SK-N-SH (cell line): ENCODE measurements at regions not wholly inside any gene's neighbourhood (a gene's known extent, or its start where the extent isn't known, plus 50 kb on each side); places are given as distances from the start of the nearest gene placed in this dataset.

Source experiments
- CTCF ChIA-PET: fragments of 300-600, 350-600 bp; formaldehyde crosslinking; extraction: SDS; loops from one replicate; lab custom pipeline; 2021; lab: Yijun Ruan, JAX
- POLR2A ChIA-PET: fragments of 350-600 bp; sonication (Branson Sonifier 250); formaldehyde crosslinking; extraction: SDS; loops from one replicate; lab custom pipeline; 2020; ENCODE audit warnings: antibody characterized with exemption, inconsistent platforms; lab: Yijun Ruan, JAX
- DNase-seq: peaks from one replicate; pipeline ENCODE4 v3.0.0; 2012
- H2AFZ ChIP-seq: fragments of 200-600 bp; sonication (generic); 2 replicates; pipeline ENCODE4 v1.8.1; 2016; ENCODE audit warnings: antibody characterized with exemption, mild to moderate bottlenecking, low read depth
- H3F3A ChIP-seq: fragments of 200-600 bp; sonication (generic); replicated peaks from 2 replicates; pipeline ENCODE3; 2016; ENCODE audit warnings: antibody characterized with exemption, mild to moderate bottlenecking; ENCODE audit not compliant: insufficient read depth
- H3K27ac ChIP-seq, 2 experiments: fragments of 200-500 bp in 1 of 2; fragments of 200-600 bp in 1 of 2; sonication (Bioruptor generic) in 1 of 2; sonication (generic), shearing (Covaris generic) in 1 of 2; 2 replicates each; pipeline versions ENCODE4 v1.5.1 to v1.6.1; 2014 to 2016; ENCODE audit warnings: low read depth in 2 of 2, inconsistent platforms in 1 of 2, low read length in 1 of 2, mild to moderate bottlenecking in 1 of 2, mixed read lengths in 1 of 2
- H3K27me3 ChIP-seq: fragments of 200-600 bp; sonication (generic), shearing (Covaris generic); 2 replicates; pipeline ENCODE4 v1.6.1; 2016; ENCODE audit warnings: mixed run types; ENCODE audit not compliant: insufficient read depth
- H3K36me3 ChIP-seq, 2 experiments: fragments of 200-500 bp in 1 of 2; fragments of 200-600 bp in 1 of 2; sonication (Bioruptor generic) in 1 of 2; sonication (generic) in 1 of 2; replicated peaks in 1 of 2; 2 replicates each; pipeline versions ENCODE3 to v1.5.1; 2014 to 2016; ENCODE audit warnings: low read length in 1 of 2, mild to moderate bottlenecking in 1 of 2; ENCODE audit not compliant: insufficient read depth in 2 of 2, control insufficient read depth in 1 of 2
- H3K4me1 ChIP-seq, 2 experiments: fragments of 200-500 bp in 1 of 2; fragments of 200-600 bp in 1 of 2; sonication (Bioruptor generic) in 1 of 2; sonication (generic), shearing (Covaris generic) in 1 of 2; 2 replicates each; pipeline versions ENCODE4 v1.5.1 to v1.6.1; 2014 to 2016; ENCODE audit warnings: low read depth in 1 of 2, low read length in 1 of 2, mixed run types in 1 of 2; ENCODE audit not compliant: insufficient read depth in 2 of 2, control insufficient read depth in 1 of 2
- H3K4me2 ChIP-seq: fragments of 200-600 bp; sonication (generic), shearing (Covaris generic); 2 replicates; pipeline ENCODE4 v1.6.1; 2017; ENCODE audit warnings: mixed run types
- H3K4me3 ChIP-seq, 2 experiments: fragments of 200-500 bp in 1 of 2; fragments of 200-600 bp in 1 of 2; sonication (Bioruptor generic) in 1 of 2; sonication (generic), shearing (Covaris generic) in 1 of 2; 2 replicates each; pipeline versions ENCODE4 v1.5.1 to v1.8.1; 2014 to 2016; ENCODE audit warnings: low read depth in 2 of 2, inconsistent platforms in 1 of 2, low read length in 1 of 2, mild to moderate bottlenecking in 1 of 2, mixed read lengths in 1 of 2, moderate library complexity in 1 of 2
- H3K79me2 ChIP-seq: fragments of 200-600 bp; sonication (generic); 2 replicates; pipeline ENCODE4 v1.8.1; 2017; ENCODE audit warnings: mild to moderate bottlenecking; ENCODE audit not compliant: insufficient read depth
- H3K9ac ChIP-seq: fragments of 200-600 bp; sonication (generic); 2 replicates; pipeline ENCODE4 v1.6.1; 2017; ENCODE audit warnings: mixed run types
- H3K9me2 ChIP-seq: fragments of 200-600 bp; sonication (generic); 2 replicates; pipeline ENCODE4 v1.6.1; 2017; ENCODE audit warnings: mixed run types
- H3K9me3 ChIP-seq: fragments of 200-600 bp; sonication (generic); 2 replicates; pipeline ENCODE4 v1.6.1; 2017; ENCODE audit warnings: mixed run types, mild to moderate bottlenecking, moderate library complexity
- H4K20me1 ChIP-seq: fragments of 200-600 bp; sonication (generic); 2 replicates; pipeline ENCODE4 v1.6.1; 2017; ENCODE audit warnings: mild to moderate bottlenecking, mixed run types; ENCODE audit not compliant: insufficient read depth
- CTCF ChIP-seq: fragments of 200-600 bp; sonication (generic); IDR thresholded peaks from 2 replicates; pipeline ENCODE4 v1.6.1; 2017; ENCODE audit warnings: antibody characterized with exemption, mild to moderate bottlenecking, moderate library complexity
- EP300 ChIP-seq, 2 experiments: IDR thresholded peaks; 2 replicates each; pipeline versions ENCODE4 v1.4.0 to v1.6.1; 2012; ENCODE audit warnings: borderline replicate concordance in 1 of 2, low read depth in 1 of 2, low read length in 1 of 2
- FOXJ3 ChIP-seq: sonication (generic); formaldehyde crosslinking; IDR thresholded peaks from 2 replicates; pipeline ENCODE4 v1.5.1; 2020; ENCODE audit warnings: mild to moderate bottlenecking, missing genetic modification reagents
- FOXM1 ChIP-seq: IDR thresholded peaks from 2 replicates; pipeline ENCODE4 v1.4.0; 2012; ENCODE audit warnings: low read depth, mild to moderate bottlenecking
- GATA2 ChIP-seq: sonication (generic); formaldehyde crosslinking; IDR thresholded peaks from 2 replicates; pipeline ENCODE4 v1.5.0; 2020; ENCODE audit warnings: mild to moderate bottlenecking, missing genetic modification reagents
- MAX ChIP-seq: IDR thresholded peaks from 2 replicates; pipeline ENCODE4 v1.4.0; 2012; ENCODE audit warnings: low read depth
- MEF2A ChIP-seq: IDR thresholded peaks from 2 replicates; pipeline ENCODE4 v1.4.0; 2012; ENCODE audit warnings: low read depth, borderline replicate concordance
- MXI1 ChIP-seq: IDR thresholded peaks from 2 replicates; pipeline ENCODE4 v1.6.1; 2012; ENCODE audit warnings: mild to moderate bottlenecking, low read depth, low read length, improper control_type of control experiment
- NFIC ChIP-seq: IDR thresholded peaks from 2 replicates; pipeline ENCODE4 v1.4.0; 2012; ENCODE audit warnings: borderline replicate concordance
- PBX3 ChIP-seq: IDR thresholded peaks from 2 replicates; pipeline ENCODE4; 2012
- POLR2AphosphoS5 ChIP-seq: IDR thresholded peaks from 2 replicates; pipeline ENCODE4 v1.6.1; 2012; ENCODE audit warnings: low read depth, low read length
- RAD21 ChIP-seq: IDR thresholded peaks from 2 replicates; pipeline ENCODE4 v1.6.1; 2012; ENCODE audit warnings: mild to moderate bottlenecking, low read length
- RFX5 ChIP-seq: IDR thresholded peaks from 2 replicates; pipeline ENCODE4 v1.6.1; 2012; ENCODE audit warnings: mild to moderate bottlenecking, improper control_type of control experiment, low read length
- SIN3A ChIP-seq: IDR thresholded peaks from 2 replicates; pipeline ENCODE4 v1.6.1; 2012; ENCODE audit warnings: low read depth, mild to moderate bottlenecking, low read length, moderate library complexity, borderline replicate concordance
- SMC3 ChIP-seq: IDR thresholded peaks from 2 replicates; pipeline ENCODE4 v1.6.1; 2012; ENCODE audit warnings: low read depth, low read length, improper control_type of control experiment
- TCF12 ChIP-seq: IDR thresholded peaks from 2 replicates; pipeline ENCODE4 v1.4.0; 2012
- YY1 ChIP-seq: IDR thresholded peaks from 2 replicates; pipeline ENCODE4 v1.4.0; 2012; ENCODE audit warnings: low read depth, mild to moderate bottlenecking
- WGBS: methylation state at CpG from one replicate; pipeline ENCODE4 v1.1.6; 2017; ENCODE audit warnings: low lambda C conversion rate; 5-methylcytosine and 5-hydroxymethylcytosine counted together

- Histone ChIP-seq H2AFZ (no peak overlapping the region), H3K9me3 (no peaks in the 10 kb centered on the region), H4K20me1 (no peaks in the 10 kb centered on the region), H3K9me2 (no peaks in the 10 kb centered on the region), H3K36me3 (no peaks in the 10 kb centered on the region), H3K27me3 (no peaks in the 10 kb centered on the region), H3K4me1 (no peaks in the 10 kb centered on the region), H3K79me2 (no peaks in the 10 kb centered on the region), H3K9ac (no peak overlapping the region), H3F3A (no peaks in the 10 kb centered on the region), H3K27ac (no peak overlapping the region), H3K4me3 (no peak overlapping the region), H3K4me2 (no peak overlapping the region)
- DNase-seq = no peak
- ChIA-PET CTCF (interaction anchor here (0.9 to 1.8 kb wide), 3 partner anchors 9 to 525 kb away, joined by 3 to 9 read pairs (median 3); no protein-coding TSS in a partner anchor), POLR2A (no interaction called here)
- 23% methylated on average over 5 of the region's 5 CpGs for WGBS
- no peak for TF ChIP-seq FOXM1
- TF ChIP-seq MAX = no peak
- TF ChIP-seq MXI1 = no peak
- TF ChIP-seq GATA2 (CRISPR knock-in tag) = no peak
- no peak for TF ChIP-seq YY1
- no peak for TF ChIP-seq RFX5
- no peak for TF ChIP-seq FOXJ3 (CRISPR knock-in tag)
- TF ChIP-seq CTCF = no peak
- no peak for TF ChIP-seq TCF12
- TF ChIP-seq MEF2A = no peak
- TF ChIP-seq EP300 (IDR thresholded peaks at IDR 0.05; ENCODE audit: borderline replicate concordance in 1 of 2, low read depth in 1 of 2, low read length in 1 of 2) = no peak
- no peak for TF ChIP-seq SIN3A
These were observed 94.1 kb upstream of the MID1 start for GRCh38 chrX:10714531-10714930.

GRCh38 chrX:10722851-10723250, 102.5 kb upstream of the MID1 start:
- whole genome bisulfite sequencing = 16% methylated on average over 4 of the region's 4 CpGs
- TF ChIP-seq SMC3 (peak; percentile 67), CTCF (peak; percentile 90), POLR2AphosphoS5 (no peak), PBX3 (no peak), RAD21 (peak; percentile 80), NFIC (no peak)
- Histone ChIP-seq H3K27me3 (no peaks in the 10 kb centered on the region), H3K9me3 (no peaks in the 10 kb centered on the region), H3K4me2 (no peak overlapping the region), H3K36me3 (no peaks in the 10 kb centered on the region), H3K27ac (no peak overlapping the region), H3K9ac (no peak overlapping the region), H3K79me2 (no peaks in the 10 kb centered on the region), H3K4me1 (no peaks in the 10 kb centered on the region), H3K9me2 (no peaks in the 10 kb centered on the region), H3F3A (no peaks in the 10 kb centered on the region), H3K4me3 (no peak overlapping the region), H2AFZ (no peak overlapping the region), H4K20me1 (no peaks in the 10 kb centered on the region)
- DNase-seq = peak; percentile 65
- ChIA-PET CTCF (interaction anchor here (0.7 to 4.4 kb wide), 31 partner anchors 8 to 545 kb away, joined by 3 to 63 read pairs (median 5); partner anchors contain the start of gene MID1), POLR2A (no interaction called here)
